Adrenal gland (tissue), 9 donors: ENCODE measurements at regions not wholly inside any gene's neighbourhood (a gene's known extent, or its start where the extent isn't known, plus 50 kb on each side); places are given as distances from the start of the nearest gene placed in this dataset.

ENCODE experiments used
- DNase-seq, 7 donors: peaks; one replicate each; pipeline ENCODE4 v3.0.0-alpha.2; 2019 to 2020
- H3K27ac ChIP-seq, 5 donors: fragments of 200-600 bp; sonication (generic) in 4 of 5; 1 replicate in 3 of 5; 2 replicates in 2 of 5; pipeline versions ENCODE4 v1.5.1 to v1.8.0; 2016 to 2020; ENCODE audit warnings: mild to moderate bottlenecking in 1 of 5
- H3K27me3 ChIP-seq: fragments of 200-600 bp; 2 replicates; pipeline ENCODE4 v1.8.0; 2021
- H3K36me3 ChIP-seq, 2 donors: fragments of 200-600 bp; replicated peaks in 1 of 2; 1 replicate in 1 of 2; 2 replicates in 1 of 2; pipeline versions ENCODE4 v1.5.1 to v1.8.0; 2018 to 2022
- H3K4me1 ChIP-seq, 2 donors: fragments of 200-600 bp; replicated peaks in 1 of 2; 1 replicate in 1 of 2; 2 replicates in 1 of 2; pipeline versions ENCODE4 v1.5.1 to v1.8.0; 2018 to 2021
- H3K4me3 ChIP-seq, 4 donors: fragments of 200-600 bp; sonication (generic) in 3 of 4; one replicate each; pipeline ENCODE4 v1.5.1; 2016 to 2018
- H3K9me3 ChIP-seq, 3 donors: fragments of 200-600 bp; sonication (generic) in 1 of 3; replicated peaks in 1 of 3; 1 replicate in 2 of 3; 2 replicates in 1 of 3; pipeline versions ENCODE4 v1.5.1 to v1.8.0; 2016 to 2021
- CTCF ChIP-seq, 6 experiments: fragments of 450-650 bp in 4 of 6; fragments of 200-600 bp in 2 of 6; sonication (generic) in 1 of 6; IDR thresholded peaks; 1 replicate in 5 of 6; 2 replicates in 1 of 6; pipeline versions ENCODE4 v1.5.1 to v1.8.0; 2016 to 2021; ENCODE audit warnings: antibody characterized with exemption in 6 of 6, mild to moderate bottlenecking in 2 of 6, moderate library complexity in 1 of 6
- POLR2A ChIP-seq, 2 donors: fragments of 450-650 bp; IDR thresholded peaks; one replicate each; pipeline ENCODE4 v1.6.1; 2017; ENCODE audit warnings: antibody characterized with exemption in 2 of 2, mild to moderate bottlenecking in 2 of 2, moderate library complexity in 1 of 2
- WGBS, 4 donors: extraction: QIAGEN DNeasy Blood & Tissue Kit in 2 of 4; methylation state at CpG; one replicate each; pipeline versions ENCODE4 v1.1.5 to v1.1.7; 2013 to 2017; 5-methylcytosine and 5-hydroxymethylcytosine counted together
- intact Hi-C, 2 donors: fragments of 100-400 bp; cut with DNase I; formaldehyde crosslinking; loops; one replicate each; pipeline versions ENCODE4 v1.14.1 to v1.15.0; 2022 to 2023
- donor health status: healthy with polysubstance abuse.
- donor health status: Bipolar disorder and iron deficiency.
- donor health status: DM: yes; HTN: yes; CAD: no.
- donor health status: DM: no; HTN: no; CAD: no.
- donor health status: DM: no; HTN: no; CAD: no.

GRCh38 chr4:124189545-124189944, 523.0 kb downstream of the ANKRD50 start:
- no peak for DNase-seq
- TF ChIP-seq POLR2A (IDR thresholded peaks at IDR 0.05): no peak
- TF ChIP-seq CTCF (IDR thresholded peaks at IDR 0.05): no peak
- intact Hi-C loops: no loop called here
- H3K27ac ChIP-seq: no peak overlapping the region
- 79 to 88% (median 85%) methylated on average over 1 of the region's 1 CpG for WGBS, 4 donors
- H3K36me3 ChIP-seq: no peaks in the 10 kb centered on the region
- peaks cover 0 to 3% (median 0%) of the 10 kb centered on the region in 3 donors for H3K9me3 ChIP-seq
- H3K4me3 ChIP-seq: no peak overlapping the region
- no peaks in the 10 kb centered on the region for H3K27me3 ChIP-seq
- H3K4me1 ChIP-seq: no peaks in the 10 kb centered on the region

GRCh38 chr4:124191329-124191728, 521.2 kb downstream of the ANKRD50 start:
- intact Hi-C loops: no loop called here
- DNase-seq: no peak
- peaks cover 0 to 3% (median 0%) of the 10 kb centered on the region in 3 donors for H3K9me3 ChIP-seq
- H3K4me1 ChIP-seq: no peaks in the 10 kb centered on the region
- no peak overlapping the region for H3K4me3 ChIP-seq
- H3K27me3 ChIP-seq: no peaks in the 10 kb centered on the region
- no peaks in the 10 kb centered on the region for H3K36me3 ChIP-seq
- H3K27ac ChIP-seq: no peak overlapping the region
- TF ChIP-seq CTCF (IDR thresholded peaks at IDR 0.05): no peak
- no peak for TF ChIP-seq POLR2A (IDR thresholded peaks at IDR 0.05)
- WGBS, 4 donors: 85 to 100% (median 90%) methylated on average over 1 of the region's 1 CpG

- Histone ChIP-seq H3K27me3 (no peaks in the 10 kb centered on the region), H3K27ac (no peak overlapping the region), H3K4me1 (no peaks in the 10 kb centered on the region), H3K36me3 (no peaks in the 10 kb centered on the region), H3K9me3 (peaks cover 0 to 3% (median 0%) of the 10 kb centered on the region in 3 donors), H3K4me3 (no peak overlapping the region)
- intact Hi-C loops: no loop called here
- 60 to 72% (median 67%) methylated on average over 2 of the region's 2 CpGs for WGBS, 4 donors
- no peak for TF ChIP-seq CTCF (IDR thresholded peaks at IDR 0.05)
- no peak for DNase-seq
Observed at GRCh38 chr4:124192544-124192943, 520.0 kb downstream of the ANKRD50 start.

DNA sequence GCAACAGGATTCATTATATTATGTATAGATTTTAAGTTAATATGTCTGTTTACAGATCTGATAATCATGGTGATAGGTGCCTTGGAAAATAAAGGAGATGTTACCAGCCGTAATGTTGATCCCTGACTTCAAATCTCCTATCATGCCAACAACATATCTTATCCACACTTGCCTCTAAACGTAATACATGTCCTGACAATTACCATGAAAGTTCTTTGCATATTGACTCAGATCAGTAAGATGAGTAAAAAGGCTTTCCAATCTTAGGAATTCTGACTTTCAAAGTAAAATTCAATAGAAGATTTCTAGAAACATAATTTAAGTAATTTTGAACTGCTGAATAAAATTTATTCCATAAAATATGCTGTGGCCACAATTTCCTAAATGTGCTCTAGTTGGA, 513.3 kb downstream of the ANKRD50 start:
- no peak overlapping the region for H3K4me3 ChIP-seq
- no peaks in the 10 kb centered on the region for H3K27me3 ChIP-seq
- no peaks in the 10 kb centered on the region for H3K9me3 ChIP-seq
- H3K36me3 ChIP-seq: no peaks in the 10 kb centered on the region
- H3K27ac ChIP-seq: no peak overlapping the region
- no peaks in the 10 kb centered on the region for H3K4me1 ChIP-seq
- WGBS, 4 donors: 85 to 90% (median 88%) methylated on average over 2 of the region's 2 CpGs
- intact Hi-C loops: no loop called here
- no peak for TF ChIP-seq POLR2A (IDR thresholded peaks at IDR 0.05)
- TF ChIP-seq CTCF (IDR thresholded peaks at IDR 0.05): no peak
- no peak for DNase-seq
